K562 (cell line): ENCODE measurements at regions not wholly inside any gene's neighbourhood (a gene's known extent, or its start where the extent isn't known, plus 50 kb on each side); places are given as distances from the start of the nearest gene placed in this dataset.

Experiments
- ATAC-seq: fragments of 200-7000 bp; cut with Tn5 transposase; 3 replicates; pipeline ENCODE4 v1.9.1; 2020; ENCODE audit warnings: moderate library complexity
- BruUV-seq: library from RNA; stranded (reverse); fragments of 400-500 nt; replicated peaks from 2 replicates; lab custom pipeline; 2021; lab: Mats Ljungman, UMichigan
- CTCF ChIA-PET: fragments of 300-600 bp; formaldehyde crosslinking; extraction: SDS; loops from one replicate; lab custom pipeline; 2021; ENCODE audit warnings: low intra/inter-chr PET ratio; lab: Yijun Ruan, JAX
- POLR2A ChIA-PET: fragments of 300-600, 350-650 bp; sonication (Branson Sonifier 250); formaldehyde crosslinking; extraction: SDS; loops from one replicate; lab custom pipeline; 2021; ENCODE audit warnings: antibody characterized with exemption, inconsistent platforms; lab: Yijun Ruan, JAX
- DNase-seq, 4 experiments: peaks; one replicate each; pipeline versions ENCODE4 v3.0.0 to v3.0.0-alpha.2; 2011 to 2018; ENCODE audit warnings: low spot score in 3 of 4, mixed read lengths in 3 of 4; ENCODE audit errors: extremely low read depth in 1 of 4
- FAIRE-seq: peaks from 2 replicates; lab custom pipeline; 2011; peaks lifted over from hg19 to GRCh38; lab: Jason Lieb, UNC
- H2AFZ ChIP-seq: 2 replicates; pipeline ENCODE4 v1.6.0; 2011; ENCODE audit warnings: low read depth, low read length, control low read depth, inconsistent platforms
- H3K27ac ChIP-seq: fragments of 200-600 bp; 3 replicates; pipeline ENCODE4 v1.8.0; 2011; ENCODE audit warnings: low read depth, mild to moderate bottlenecking, control low read depth, inconsistent platforms, low read length, moderate library complexity, mixed read lengths; ENCODE audit errors: extremely low read depth
- H3K27me3 ChIP-seq, 2 experiments: fragments of 300-600 bp in 1 of 2; 2 replicates in 1 of 2; 3 replicates in 1 of 2; pipeline versions ENCODE4 v1.6.0 to v1.8.0; 2011; ENCODE audit warnings: inconsistent platforms in 2 of 2, low read length in 2 of 2, mild to moderate bottlenecking in 1 of 2, mixed read lengths in 1 of 2, moderate library complexity in 1 of 2; ENCODE audit not compliant: control insufficient read depth in 2 of 2, insufficient read depth in 2 of 2
- H3K36me3 ChIP-seq: fragments of 300-600 bp; 3 replicates; pipeline ENCODE4 v1.8.0; 2011; ENCODE audit warnings: mild to moderate bottlenecking, low read length, inconsistent platforms; ENCODE audit not compliant: control insufficient read depth, insufficient read depth
- H3K4me1 ChIP-seq, 2 experiments: fragments of 200-600 bp in 1 of 2; replicated peaks in 1 of 2; 2 replicates in 1 of 2; 3 replicates in 1 of 2; pipeline versions ENCODE4 v1.5.1 to v1.8.0; 2011; ENCODE audit warnings: inconsistent platforms in 2 of 2, low read length in 2 of 2, mild to moderate bottlenecking in 1 of 2, mixed read lengths in 1 of 2, moderate library complexity in 1 of 2; ENCODE audit not compliant: control insufficient read depth in 2 of 2, insufficient read depth in 2 of 2
- H3K4me2 ChIP-seq: 2 replicates; pipeline ENCODE4 v1.6.1; 2011; ENCODE audit warnings: low read length, control low read depth, inconsistent platforms, mixed read lengths; ENCODE audit not compliant: insufficient read depth
- H3K4me3 ChIP-seq: fragments of 200-600 bp; sonication (generic), shearing (Covaris generic); 2 replicates; pipeline ENCODE4 v1.5.1; 2016; ENCODE audit warnings: control low read depth, inconsistent platforms
- H3K79me2 ChIP-seq: fragments of 200-600 bp; 3 replicates; pipeline ENCODE4 v1.8.0; 2011; ENCODE audit warnings: low read length, inconsistent platforms; ENCODE audit not compliant: control insufficient read depth, insufficient read depth
- H3K9ac ChIP-seq, 2 experiments: 2 replicates each; pipeline versions ENCODE4 v1.6.0 to v1.6.1; 2011; ENCODE audit warnings: low read depth in 2 of 2, low read length in 2 of 2, control low read depth in 1 of 2, inconsistent platforms in 1 of 2, mild to moderate bottlenecking in 1 of 2, mixed read lengths in 1 of 2; ENCODE audit not compliant: insufficient read depth in 1 of 2
- H3K9me1 ChIP-seq: one replicate; pipeline ENCODE4 v1.6.0; 2011; ENCODE audit warnings: inconsistent platforms, mild to moderate bottlenecking, low read length, moderate library complexity; ENCODE audit not compliant: control insufficient read depth, insufficient read depth
- H3K9me3 ChIP-seq: replicated peaks from 2 replicates; pipeline ENCODE4 v1.5.1; 2011; ENCODE audit warnings: low read depth, low read length, inconsistent platforms; ENCODE audit not compliant: control insufficient read depth, insufficient read depth
- H4K20me1 ChIP-seq: replicated peaks from 2 replicates; pipeline ENCODE4 v1.6.1; 2011; ENCODE audit warnings: low read length, inconsistent platforms, mixed read lengths; ENCODE audit not compliant: control insufficient read depth, insufficient read depth
- EGR1 ChIP-seq: fragments of 450-650 bp; conservative IDR thresholded peaks from 2 replicates; pipeline ENCODE4 v1.6.1; 2017; ENCODE audit warnings: mild to moderate bottlenecking
- HSF4 ChIP-seq: fragments of 250-450 bp; sonication (Bioruptor Pico); IDR thresholded peaks from 2 replicates; pipeline ENCODE4 v2.1.2; 2022; ENCODE audit warnings: mild to moderate bottlenecking, moderate library complexity, borderline replicate concordance
- MEIS2 ChIP-seq: fragments of 450-650 bp; IDR thresholded peaks from 2 replicates; pipeline ENCODE4 v1.6.1; 2014; ENCODE audit warnings: mild to moderate bottlenecking; ENCODE audit not compliant: partially characterized antibody
- NFATC3 ChIP-seq: fragments of 450-650 bp; IDR thresholded peaks from 2 replicates; pipeline ENCODE4 v1.6.1; 2017; ENCODE audit warnings: mild to moderate bottlenecking
- WGBS: fragments of 100-300 bp; shearing (Covaris generic); methylation state at CpG from one replicate; pipeline ENCODE4 v1.1.6; 2016; ENCODE audit warnings: low coverage, mixed read lengths; ENCODE audit not compliant: insufficient coverage; ENCODE audit errors: missing lambda C conversion rate; 5-methylcytosine and 5-hydroxymethylcytosine counted together
- in situ Hi-C: fragments of 300-500 bp; cut with MboI; formaldehyde crosslinking; loops from 4 replicates; pipeline ENCODE4 v1.15.0; 2018; ENCODE audit warnings: inconsistent platforms, mixed read lengths
- intact Hi-C: fragments of 100-400 bp; cut with micrococcal nuclease; formaldehyde crosslinking; loops from 2 replicates; pipeline ENCODE4 v1.14.2; 2022
- TF ChIP-seq, protein P1 (sequence below), 3 experiments: IDR thresholded peaks in 2 of 3; conservative IDR thresholded peaks in 1 of 3; 2 replicates each; pipeline ENCODE4 v1.5.1; 2011 to 2012; ENCODE audit warnings: low read length in 3 of 3, mild to moderate bottlenecking in 3 of 3, control low read depth in 2 of 3, improper control_type of control experiment in 1 of 3, inconsistent platforms in 1 of 3, low read depth in 1 of 3, mixed read lengths in 1 of 3, moderate library complexity in 1 of 3; ENCODE audit not compliant: insufficient read depth in 2 of 3
- TF ChIP-seq, protein P2 (sequence below): fragments of 250-450 bp; sonication (Bioruptor Pico); IDR thresholded peaks from 2 replicates; pipeline ENCODE4 v1.5.0; 2022; ENCODE audit warnings: mild to moderate bottlenecking
- TF ChIP-seq, protein P3 (sequence below): sonication (generic); formaldehyde crosslinking; IDR thresholded peaks from 2 replicates; pipeline ENCODE4 v1.4.0; 2020; ENCODE audit warnings: mild to moderate bottlenecking, missing genetic modification reagents

GRCh38 chr1:199954699-199955098, 72.8 kb upstream of the NR5A2 start (continued):
- TF ChIP-seq, protein P1, sequence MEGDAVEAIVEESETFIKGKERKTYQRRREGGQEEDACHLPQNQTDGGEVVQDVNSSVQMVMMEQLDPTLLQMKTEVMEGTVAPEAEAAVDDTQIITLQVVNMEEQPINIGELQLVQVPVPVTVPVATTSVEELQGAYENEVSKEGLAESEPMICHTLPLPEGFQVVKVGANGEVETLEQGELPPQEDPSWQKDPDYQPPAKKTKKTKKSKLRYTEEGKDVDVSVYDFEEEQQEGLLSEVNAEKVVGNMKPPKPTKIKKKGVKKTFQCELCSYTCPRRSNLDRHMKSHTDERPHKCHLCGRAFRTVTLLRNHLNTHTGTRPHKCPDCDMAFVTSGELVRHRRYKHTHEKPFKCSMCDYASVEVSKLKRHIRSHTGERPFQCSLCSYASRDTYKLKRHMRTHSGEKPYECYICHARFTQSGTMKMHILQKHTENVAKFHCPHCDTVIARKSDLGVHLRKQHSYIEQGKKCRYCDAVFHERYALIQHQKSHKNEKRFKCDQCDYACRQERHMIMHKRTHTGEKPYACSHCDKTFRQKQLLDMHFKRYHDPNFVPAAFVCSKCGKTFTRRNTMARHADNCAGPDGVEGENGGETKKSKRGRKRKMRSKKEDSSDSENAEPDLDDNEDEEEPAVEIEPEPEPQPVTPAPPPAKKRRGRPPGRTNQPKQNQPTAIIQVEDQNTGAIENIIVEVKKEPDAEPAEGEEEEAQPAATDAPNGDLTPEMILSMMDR (IDR thresholded peaks at IDR 0.05 in 2 of 3, conservative IDR thresholded peaks at IDR 0.05 in 1 of 3; ENCODE audit: insufficient read depth in 2 of 3, low read depth in 1 of 3, low read length in 3 of 3), result peak; percentile 44 to 54 (median 49)
- TF ChIP-seq EGR1 (no peak), HSF4 (CRISPR knock-in tag) (no peak), NFATC3 (no peak)
- TF ChIP-seq, protein P2, sequence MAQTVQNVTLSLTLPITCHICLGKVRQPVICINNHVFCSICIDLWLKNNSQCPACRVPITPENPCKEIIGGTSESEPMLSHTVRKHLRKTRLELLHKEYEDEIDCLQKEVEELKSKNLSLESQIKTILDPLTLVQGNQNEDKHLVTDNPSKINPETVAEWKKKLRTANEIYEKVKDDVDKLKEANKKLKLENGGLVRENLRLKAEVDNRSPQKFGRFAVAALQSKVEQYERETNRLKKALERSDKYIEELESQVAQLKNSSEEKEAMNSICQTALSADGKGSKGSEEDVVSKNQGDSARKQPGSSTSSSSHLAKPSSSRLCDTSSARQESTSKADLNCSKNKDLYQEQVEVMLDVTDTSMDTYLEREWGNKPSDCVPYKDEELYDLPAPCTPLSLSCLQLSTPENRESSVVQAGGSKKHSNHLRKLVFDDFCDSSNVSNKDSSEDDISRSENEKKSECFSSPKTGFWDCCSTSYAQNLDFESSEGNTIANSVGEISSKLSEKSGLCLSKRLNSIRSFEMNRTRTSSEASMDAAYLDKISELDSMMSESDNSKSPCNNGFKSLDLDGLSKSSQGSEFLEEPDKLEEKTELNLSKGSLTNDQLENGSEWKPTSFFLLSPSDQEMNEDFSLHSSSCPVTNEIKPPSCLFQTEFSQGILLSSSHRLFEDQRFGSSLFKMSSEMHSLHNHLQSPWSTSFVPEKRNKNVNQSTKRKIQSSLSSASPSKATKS (CRISPR knock-in tag), result no peak

DNA sequence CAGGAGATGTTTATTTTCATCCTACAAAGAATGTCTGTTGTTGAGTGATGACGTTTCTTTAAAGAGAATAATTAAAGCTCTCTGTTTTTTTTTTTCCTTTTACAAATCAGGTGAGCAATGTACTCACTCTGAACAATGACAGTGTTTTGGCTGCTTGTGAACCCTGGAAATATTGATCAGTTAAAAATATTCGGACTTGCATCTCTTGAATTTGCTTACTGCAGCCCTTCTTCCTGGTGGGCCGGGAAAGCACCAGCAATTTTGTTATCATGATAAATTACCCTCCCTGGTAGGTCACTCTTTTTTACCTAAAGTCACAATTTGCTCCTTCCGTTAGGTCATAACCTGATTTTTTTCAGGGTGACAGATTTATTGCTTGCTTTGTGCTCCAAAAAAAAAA, 72.3 kb upstream of the NR5A2 start:
- Histone ChIP-seq H3K9ac (no peak overlapping the region), H3K4me2 (no peak overlapping the region), H3K79me2 (no peaks in the 10 kb centered on the region), H3K9me1 (no peaks in the 10 kb centered on the region), H2AFZ (no peak overlapping the region), H3K36me3 (no peaks in the 10 kb centered on the region), H3K9me3 (no peaks in the 10 kb centered on the region), H3K27me3 (peaks cover 0 to 5% of the 10 kb centered on the region in 2 experiments; a peak in 1 of 5 replicates), H3K4me3 (no peak overlapping the region), H3K4me1 (peaks cover 0 to 8% of the 10 kb centered on the region in 2 experiments; a peak in 2 of 5 replicates), H3K27ac (no peak overlapping the region), H4K20me1 (no peaks in the 10 kb centered on the region)
- CTCF ChIA-PET, result no interaction called here
- in situ Hi-C loops, result no loop called here
- BruUV-seq, result no TSS peak
- ATAC-seq, result no peak
- intact Hi-C loops, result loop anchor here (10.0 kb wide), 1 partner anchor 530 kb away; no protein-coding TSS in a partner anchor
- peak; percentile 12 for TF ChIP-seq MEIS2
- TF ChIP-seq, protein P3, sequence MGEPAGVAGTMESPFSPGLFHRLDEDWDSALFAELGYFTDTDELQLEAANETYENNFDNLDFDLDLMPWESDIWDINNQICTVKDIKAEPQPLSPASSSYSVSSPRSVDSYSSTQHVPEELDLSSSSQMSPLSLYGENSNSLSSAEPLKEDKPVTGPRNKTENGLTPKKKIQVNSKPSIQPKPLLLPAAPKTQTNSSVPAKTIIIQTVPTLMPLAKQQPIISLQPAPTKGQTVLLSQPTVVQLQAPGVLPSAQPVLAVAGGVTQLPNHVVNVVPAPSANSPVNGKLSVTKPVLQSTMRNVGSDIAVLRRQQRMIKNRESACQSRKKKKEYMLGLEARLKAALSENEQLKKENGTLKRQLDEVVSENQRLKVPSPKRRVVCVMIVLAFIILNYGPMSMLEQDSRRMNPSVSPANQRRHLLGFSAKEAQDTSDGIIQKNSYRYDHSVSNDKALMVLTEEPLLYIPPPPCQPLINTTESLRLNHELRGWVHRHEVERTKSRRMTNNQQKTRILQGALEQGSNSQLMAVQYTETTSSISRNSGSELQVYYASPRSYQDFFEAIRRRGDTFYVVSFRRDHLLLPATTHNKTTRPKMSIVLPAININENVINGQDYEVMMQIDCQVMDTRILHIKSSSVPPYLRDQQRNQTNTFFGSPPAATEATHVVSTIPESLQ (CRISPR knock-in tag), result no peak
- WGBS, result 11% methylated on average over 4 of the region's 4 CpGs
- POLR2A ChIA-PET, result no interaction called here
- no peak for DNase-seq
- FAIRE-seq, result no peak
